HG03280 (cell line): ENCODE measurements at regions not wholly inside any gene's neighbourhood (a gene's known extent, or its start where the extent isn't known, plus 50 kb on each side); places are given as distances from the start of the nearest gene placed in this dataset.
A peak's percentile ranks its signal among the peaks of the same experiment; 100 is the strongest.

ENCODE experiments used
- ATAC-seq: cut with Tn5 transposase; IDR thresholded peaks from one replicate; pipeline ENCODE4 v1.9.1; 2021; ENCODE audit warnings: mild to moderate bottlenecking, moderate library complexity; ENCODE audit not compliant: unreplicated experiment

DNA sequence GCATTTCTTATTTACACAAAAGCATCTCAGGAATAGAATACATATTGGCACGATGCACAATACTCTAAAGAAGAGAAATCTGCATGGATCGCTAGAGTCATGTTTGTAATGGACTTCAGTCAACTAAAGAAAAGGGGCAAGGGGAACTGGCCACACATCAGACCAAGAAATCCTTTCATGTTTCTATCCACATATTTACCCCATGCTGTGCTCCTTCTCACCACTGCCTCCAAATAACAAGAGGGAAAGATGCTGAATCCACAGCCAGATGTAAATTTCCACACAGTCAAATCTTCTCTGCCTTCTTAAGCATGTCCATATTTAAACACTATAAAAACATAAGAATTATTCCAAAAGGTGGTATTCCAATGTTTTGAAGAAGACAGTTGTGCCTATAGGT is 67.6 kb downstream of the COX18 start:
- no peak for ATAC-seq

DNA sequence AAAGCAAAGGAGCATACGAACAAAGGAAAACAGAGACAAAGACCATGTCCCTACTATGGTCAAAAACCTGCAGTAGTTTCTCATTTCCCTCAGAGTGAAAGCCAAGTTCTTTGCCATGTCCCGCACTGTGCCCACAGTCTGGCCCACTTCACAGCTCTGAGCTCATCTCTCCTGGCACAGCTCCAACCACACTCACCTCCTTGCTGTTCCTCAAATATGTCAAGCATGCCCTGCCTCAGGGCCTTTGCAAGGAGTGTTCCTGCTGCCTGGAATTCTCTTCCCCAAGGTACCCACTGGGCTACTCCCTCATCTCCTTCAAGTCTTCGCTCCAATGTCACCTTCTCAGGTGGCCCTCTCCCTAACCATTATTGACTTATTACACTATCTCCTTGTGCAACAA is 72.1 kb downstream of the COX18 start:
- no peak for ATAC-seq

DNA sequence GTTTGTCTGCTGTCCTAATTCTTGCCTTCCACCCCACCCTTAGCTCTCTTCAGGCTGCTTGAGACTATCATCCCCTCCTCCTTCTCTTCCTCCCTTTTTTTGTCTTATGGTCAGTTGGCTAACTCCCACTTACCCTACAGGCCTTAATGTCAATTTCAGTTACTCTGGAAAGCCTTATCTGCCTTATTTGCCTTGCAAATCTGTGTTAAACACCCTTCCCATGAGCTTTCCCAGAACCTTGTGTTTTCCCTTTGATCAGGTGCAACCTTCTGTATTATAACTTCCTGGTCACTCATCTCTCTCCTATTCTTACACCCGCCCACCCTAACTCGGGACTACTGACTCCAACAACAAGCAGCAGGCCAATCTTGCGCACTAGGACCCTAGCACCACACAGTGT is 74.8 kb downstream of the COX18 start:
- ATAC-seq = no peak

DNA sequence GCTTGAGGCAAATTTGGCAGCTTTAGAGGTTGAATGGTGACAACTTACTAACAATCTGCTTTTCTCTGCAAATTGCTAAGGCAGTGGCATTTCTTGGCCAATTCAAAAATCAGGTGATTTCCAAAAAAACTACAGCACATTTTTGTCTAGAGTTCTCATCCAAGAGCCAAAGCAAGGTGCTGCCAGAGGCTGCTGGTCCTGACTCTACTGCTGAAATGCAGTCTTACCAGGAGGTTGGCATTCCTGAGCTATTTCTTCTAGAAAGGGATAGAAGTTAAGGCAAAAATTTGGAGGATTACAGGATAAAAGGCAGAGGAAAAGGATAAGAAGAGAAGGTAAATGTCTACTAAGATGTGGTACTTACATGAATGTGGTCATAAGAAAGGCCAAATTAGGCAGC is 75.6 kb downstream of the COX18 start:
- ATAC-seq = no peak

- ATAC-seq = no peak
These were observed 77.6 kb downstream of the COX18 start for GRCh38 chr4:72991873-72992272.

DNA sequence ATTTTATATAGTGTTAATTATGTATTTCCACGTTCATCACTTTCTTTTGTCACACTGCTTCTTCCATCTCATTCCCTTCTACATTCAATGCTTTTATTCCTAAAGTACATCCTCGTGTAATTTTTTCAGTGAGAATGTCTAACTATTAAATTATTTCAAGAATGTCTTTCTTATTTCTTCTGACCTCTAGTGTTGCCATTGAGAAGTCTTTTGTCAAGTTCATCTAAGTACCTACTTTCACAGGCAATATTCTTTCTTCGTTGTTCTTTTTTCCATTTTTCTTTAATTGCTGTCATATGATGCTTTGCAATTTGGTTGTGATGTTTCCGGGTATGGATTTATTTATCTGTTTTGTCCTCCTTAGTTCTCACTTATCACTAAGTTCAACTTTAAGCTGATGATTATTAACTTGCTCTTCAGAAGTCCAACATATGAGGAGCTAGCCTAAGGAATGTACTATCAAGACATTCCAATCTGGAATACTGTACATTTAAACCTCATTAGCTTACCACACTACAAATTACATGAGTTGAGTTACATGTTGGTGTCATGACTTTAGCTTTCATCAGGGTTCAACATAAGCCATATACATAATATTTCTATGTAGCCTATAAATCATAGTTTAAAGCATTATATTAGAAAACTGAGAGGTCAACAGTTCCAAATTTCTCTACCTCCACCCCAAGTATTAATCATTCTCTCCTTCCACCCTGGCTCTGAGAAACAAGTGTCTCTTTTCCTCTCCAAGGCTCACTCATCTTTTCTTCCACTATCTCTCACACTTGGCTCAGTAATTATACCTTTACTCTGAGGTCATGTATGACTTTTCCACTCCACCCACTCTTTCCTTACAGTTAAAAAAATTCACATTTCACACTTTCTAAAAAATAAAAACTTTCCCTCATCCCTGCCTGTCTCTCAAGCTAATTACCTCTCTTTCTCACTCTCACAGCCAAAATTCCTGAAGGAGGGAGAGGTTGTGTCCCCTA is 81.5 kb downstream of the COX18 start:
- no peak for ATAC-seq

DNA sequence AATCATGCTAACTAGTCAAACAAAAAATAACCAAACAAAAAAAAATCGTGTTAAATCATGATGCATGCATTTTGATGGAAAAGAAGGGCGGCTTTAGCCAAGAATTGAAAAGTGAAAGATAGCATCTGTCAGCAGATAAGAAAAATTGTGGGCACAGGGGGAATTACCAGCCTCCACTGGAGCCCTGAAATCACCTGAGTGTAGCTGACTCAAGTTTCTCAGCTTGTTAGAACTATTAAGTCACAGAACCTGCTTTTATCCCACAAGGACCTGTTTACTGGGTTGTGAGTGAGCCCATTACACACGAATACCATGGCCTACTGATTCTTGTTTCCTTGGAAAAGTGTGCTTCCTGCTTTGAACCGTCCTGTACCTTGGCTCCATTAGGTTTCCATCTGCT is 85.2 kb downstream of the COX18 start:
- ATAC-seq = no peak

DNA sequence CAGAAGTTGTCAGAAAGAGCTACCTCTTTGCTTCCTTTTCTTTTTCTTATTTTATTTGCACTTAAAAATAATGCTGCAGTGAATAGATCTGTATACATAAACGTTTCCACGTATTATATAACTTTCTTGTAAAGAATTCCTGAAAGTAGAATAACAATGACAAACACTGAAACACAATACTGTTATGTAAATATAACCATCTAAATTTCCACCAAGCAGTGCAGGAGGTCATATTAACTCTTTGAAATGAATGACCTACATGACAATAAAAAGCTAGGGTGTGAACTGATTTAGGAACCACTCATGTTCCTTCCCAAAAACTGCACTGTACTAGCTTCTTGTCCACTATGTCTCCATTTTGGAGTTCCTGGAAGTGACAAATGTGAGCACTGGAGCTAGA is 85.8 kb downstream of the COX18 start:
- ATAC-seq = no peak

DNA sequence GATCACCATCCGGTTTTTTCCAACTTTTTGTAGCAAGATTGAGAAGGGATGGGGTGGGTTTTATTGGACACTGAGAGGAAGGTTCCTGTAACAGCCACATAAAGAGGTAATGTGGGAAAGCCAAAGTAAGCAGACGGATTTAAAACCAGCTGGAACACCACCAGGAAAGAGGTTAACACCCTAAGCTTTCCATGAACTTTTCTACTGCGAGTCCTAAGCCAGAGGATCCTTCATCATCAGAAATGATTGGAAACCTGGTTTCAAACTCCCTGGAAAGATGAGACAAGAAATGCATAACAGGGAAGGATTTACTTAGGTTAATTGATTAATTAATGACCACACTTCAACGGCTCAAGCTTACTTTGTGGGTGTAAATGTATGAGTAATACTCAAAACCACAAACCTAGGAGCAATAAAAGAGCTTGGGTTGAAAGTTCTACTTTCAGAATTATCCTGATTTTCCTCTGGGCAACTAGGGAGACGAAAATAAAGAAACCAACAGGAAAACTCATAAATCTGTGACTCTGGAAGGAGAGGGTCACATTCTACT is 91.5 kb downstream of the COX18 start:
- no peak for ATAC-seq

GRCh38 chr4:72975488-72975784 is 94.1 kb downstream of the COX18 start:
- no peak for ATAC-seq

DNA sequence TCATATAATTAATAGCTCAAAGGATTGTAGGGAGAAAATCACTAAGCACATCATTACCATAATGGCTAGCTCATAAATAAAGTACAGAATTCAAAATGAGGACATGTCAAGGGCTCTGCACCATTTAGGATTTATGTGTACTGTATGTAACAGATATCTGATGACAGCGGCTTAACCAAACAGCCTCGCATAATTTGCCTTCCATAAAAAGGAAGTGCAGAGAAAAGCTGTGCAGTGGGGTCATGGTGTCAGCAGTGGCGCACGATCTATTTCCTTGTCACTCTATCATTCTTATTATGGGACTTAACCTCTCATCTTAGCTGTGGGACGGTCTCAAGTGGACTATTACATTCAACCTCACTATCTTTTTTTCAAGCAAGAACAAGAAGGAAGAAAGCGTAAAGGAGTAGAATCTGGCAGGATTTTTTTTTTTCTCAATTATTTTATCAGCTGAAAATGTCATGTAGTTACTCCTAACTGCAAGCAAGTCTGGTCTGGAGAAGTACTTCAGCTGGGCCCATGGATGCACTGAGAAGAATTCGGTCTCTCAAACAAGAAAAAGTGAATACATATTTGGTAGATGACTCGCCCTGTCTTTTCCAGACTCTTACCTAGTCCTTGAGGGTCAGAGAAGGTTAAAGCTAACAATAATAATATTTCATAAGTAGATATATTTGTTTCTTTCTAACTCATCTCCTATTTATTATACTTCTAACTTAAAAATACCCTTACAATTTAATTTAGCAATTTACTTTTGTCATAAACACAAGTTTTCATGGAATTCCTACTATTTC is 94.6 kb downstream of the COX18 start:
- no peak for ATAC-seq

DNA sequence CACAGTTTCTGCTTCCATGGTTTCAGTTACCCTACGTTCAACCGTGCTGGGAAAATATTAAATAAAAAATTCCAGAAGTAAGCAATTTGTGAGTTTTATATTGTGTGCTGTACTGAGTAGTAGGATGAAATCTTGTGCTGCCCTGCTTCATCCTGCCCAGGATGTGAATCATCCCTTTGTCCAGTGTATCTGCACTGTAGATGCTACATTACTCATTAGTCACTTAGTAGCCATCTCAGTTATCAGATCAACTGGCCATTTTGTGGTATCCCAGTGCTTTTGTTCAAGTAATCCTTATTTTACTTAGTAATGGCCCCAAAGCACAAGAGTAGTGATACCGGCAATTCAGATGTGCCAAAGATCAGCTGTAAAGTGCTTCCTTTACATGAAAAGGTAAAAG is 97.9 kb downstream of the COX18 start:
- ATAC-seq = no peak

GRCh38 chr4:72970756-72971155 is 98.8 kb downstream of the COX18 start:
- no peak for ATAC-seq

DNA sequence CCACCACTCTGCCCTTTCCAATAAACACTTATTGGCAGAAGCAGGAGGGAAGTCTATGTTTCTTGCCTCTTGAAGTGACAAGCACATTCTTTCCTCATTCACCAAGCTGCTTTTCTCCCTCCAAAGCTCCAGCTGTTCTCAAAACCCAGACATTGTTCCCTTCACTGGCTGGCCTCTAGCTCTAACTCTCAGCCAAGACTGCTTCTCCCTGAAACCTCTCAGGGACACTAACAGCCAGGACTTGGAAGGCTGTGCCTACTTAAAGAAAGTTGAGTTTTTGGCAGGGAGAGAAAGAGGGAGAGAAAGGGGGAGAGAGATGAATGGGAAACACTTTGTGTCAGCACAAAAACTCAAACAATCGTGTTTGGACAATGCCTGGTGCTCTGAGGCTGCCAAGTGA is 99.5 kb downstream of the COX18 start:
- ATAC-seq = no peak

DNA sequence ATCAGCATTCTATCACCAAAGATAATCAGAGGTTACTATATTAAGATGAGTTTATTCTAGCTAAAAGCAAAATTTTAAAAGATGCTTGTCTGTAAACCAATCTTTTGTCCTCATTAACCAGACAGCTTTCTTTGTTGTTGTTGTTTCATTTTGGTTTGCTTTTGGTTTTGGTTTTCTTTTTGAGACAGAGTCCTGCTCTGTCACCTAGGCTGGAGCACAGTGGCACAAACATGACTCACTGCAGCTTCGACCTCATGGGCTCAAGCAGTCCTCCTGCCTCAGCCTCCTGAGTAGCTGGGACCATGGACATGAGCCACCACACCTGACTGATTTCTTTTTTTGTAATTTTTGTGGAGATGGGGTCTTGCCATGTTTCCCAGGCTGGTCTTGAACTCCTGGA is 102.9 kb downstream of the COX18 start:
- ATAC-seq = peak; percentile 86

- ATAC-seq = no peak
These were observed 110.1 kb downstream of the COX18 start for GRCh38 chr4:72959411-72959810.

DNA sequence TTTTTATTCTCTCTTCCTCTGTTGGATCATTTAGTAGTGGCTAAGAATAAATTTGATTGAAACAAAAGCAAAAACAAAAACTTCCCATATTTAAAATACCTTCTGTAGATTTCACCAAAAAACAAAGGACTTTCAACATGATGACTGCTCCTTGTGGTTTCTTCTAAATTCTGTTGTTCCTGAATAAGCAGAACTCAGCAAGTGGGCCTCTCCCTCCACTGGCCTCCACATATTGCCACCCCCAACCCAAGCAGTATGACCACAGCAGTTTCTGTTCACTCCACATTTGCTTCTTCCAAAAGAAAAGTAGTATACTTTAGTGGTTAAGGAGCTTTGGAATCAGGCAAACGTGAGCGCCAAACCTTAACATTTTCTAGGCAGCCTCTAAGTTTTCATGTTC is 114.7 kb downstream of the COX18 start:
- ATAC-seq = no peak

DNA sequence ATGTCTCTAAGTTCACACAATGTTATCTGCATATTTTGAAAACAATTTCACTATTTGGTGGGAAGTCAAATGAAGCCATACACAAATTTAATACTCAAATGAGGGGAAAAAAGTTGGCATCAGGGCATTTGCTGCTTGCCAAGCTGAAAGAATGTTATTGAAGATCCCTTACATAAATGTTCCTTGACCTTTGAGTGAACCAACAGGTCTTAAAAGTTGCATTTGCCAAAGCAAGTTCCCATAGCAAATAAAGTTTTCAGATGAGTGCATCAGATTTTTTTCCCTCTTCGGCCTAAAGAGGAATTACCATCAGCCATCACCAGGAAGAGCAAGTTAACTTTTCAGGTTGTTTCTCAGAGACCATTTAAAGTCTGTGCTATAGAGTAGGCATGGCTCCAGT is 115.9 kb downstream of the COX18 start:
- ATAC-seq = no peak

- no peak for ATAC-seq
These were observed 117.9 kb downstream of the COX18 start for GRCh38 chr4:72951628-72952027.

DNA sequence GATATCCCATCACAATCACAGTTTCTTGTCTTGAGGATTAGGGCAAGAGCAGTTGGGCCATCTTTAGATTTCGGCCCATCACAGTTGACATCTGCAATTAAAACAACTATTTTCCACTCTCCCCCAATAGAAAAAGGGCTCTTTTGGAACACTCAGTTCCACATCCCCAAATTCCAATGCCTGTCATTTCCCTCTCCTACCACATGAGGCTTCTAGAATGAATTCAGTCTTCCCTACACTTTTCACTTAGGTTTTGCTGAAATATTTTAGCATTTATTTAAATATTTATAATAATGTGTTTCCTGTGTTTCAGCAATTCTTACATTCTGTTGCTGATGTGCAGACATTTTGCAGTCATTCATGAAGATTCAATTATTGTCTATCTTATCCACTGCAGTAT is 118.4 kb downstream of the COX18 start:
- no peak for ATAC-seq

DNA sequence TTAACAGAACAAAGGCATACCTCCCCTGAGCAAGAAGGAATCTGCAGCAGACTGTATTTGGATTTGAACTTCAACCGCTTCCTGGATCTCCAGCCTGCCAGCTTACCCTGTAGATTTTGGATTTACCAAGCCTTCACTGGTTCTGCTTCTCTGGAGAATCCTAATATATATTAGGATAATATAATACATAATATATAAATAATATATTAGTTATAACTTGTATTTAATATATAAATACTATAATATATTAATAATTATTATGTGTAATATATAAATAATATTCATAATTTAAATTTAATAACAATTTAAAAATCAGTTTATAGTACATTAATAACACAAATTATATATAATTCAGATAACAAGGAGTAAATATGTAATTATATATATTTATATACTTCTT is 121.4 kb downstream of the COX18 start:
- ATAC-seq = no peak

- no peak for ATAC-seq
These were observed 123.7 kb downstream of the COX18 start for GRCh38 chr4:72945719-72946336.
